ENCODE measurements at regions not wholly inside any gene's neighbourhood (a gene's known extent, or its start where the extent isn't known, plus 50 kb on each side); places are given as distances from the start of the nearest gene placed in this dataset.

DNA sequence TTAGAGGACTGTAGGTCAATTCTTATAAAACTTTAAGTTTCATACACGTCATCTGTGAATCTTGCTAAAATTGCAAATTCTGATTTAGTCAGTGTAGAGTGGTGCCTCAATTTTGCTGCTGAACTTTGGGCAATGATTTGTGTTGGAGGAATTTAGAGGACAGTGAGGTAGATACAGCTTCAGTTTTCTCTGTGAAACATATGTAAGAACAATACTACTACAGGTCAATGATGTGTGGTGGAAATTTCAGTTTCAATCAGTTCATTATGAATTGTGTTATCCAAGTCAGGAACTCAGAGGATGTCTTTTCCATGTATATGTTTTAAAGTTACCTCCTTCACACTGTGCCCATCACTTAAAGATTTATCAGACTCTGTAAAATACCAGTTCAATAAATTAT lies 1597.8 kb upstream of the PCDH10 start:
- TF ChIP-seq RAD21 (IDR thresholded peaks at IDR 0.05; ENCODE audit: low read length) (no peak), CTCF (conservative IDR thresholded peaks at IDR 0.05; ENCODE audit: low read depth, low read length) (no peak), MAZ (IDR thresholded peaks at IDR 0.05; ENCODE audit: borderline replicate concordance, low read depth, low read length) (no peak), RFX5 (IDR thresholded peaks at IDR 0.05; ENCODE audit: low read depth, low read length) (no peak), POLR2A (IDR thresholded peaks at IDR 0.05; ENCODE audit: low read depth, low read length) (no peak)
- TF ChIP-seq, protein P1, sequence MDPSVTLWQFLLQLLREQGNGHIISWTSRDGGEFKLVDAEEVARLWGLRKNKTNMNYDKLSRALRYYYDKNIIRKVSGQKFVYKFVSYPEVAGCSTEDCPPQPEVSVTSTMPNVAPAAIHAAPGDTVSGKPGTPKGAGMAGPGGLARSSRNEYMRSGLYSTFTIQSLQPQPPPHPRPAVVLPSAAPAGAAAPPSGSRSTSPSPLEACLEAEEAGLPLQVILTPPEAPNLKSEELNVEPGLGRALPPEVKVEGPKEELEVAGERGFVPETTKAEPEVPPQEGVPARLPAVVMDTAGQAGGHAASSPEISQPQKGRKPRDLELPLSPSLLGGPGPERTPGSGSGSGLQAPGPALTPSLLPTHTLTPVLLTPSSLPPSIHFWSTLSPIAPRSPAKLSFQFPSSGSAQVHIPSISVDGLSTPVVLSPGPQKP (IDR thresholded peaks at IDR 0.05; ENCODE audit: borderline replicate concordance, low read depth, low read length): no peak

All from IMR-90 (cell line).